ENCODE measurements at regions not wholly inside any gene's neighbourhood (a gene's known extent, or its start where the extent isn't known, plus 50 kb on each side); places are given as distances from the start of the nearest gene placed in this dataset.
"Not testable (repeated sequence)": the region's sequence is repeated elsewhere in the genome, so short reads cannot be mapped to it uniquely, and the experiment has no call there.

DNA sequence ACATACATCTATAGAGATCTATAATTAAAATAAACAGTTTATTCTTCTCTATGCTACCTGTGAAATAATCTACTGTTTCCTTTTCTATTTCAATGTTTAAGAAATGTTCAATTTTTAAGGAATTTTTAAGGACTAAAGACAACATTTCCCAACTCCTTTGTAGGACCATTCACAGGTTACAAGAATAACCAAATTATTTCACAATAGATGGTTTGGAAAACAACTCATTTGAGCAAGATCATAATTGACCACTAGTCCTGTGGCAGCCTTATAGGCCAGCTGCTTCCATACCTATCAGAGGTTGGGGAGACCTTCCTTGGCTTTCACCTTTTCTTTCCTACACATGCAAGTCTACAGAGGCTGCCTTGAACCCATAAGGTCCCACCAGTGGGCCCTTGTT is 193.7 kb downstream of the TTC39B start:
- DNase-seq, result no peak

DNA sequence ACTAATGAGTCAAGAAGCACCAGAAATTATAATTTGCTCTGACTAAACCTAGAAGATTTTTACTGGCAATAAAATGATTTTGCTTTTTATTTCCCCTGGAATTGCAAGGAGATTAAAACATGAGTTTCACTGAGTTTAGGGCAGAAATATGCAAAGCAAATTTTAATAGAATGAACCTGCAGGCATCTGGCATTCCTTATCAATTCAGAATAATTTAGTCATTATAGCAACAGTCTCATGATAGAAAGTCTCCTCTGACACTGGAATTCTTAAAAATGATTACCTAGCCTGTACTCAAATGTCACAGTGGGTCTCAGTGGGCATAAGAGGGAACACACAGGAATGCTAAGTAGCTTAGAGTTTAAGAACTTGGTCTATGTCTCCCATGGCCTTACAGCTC is 195.9 kb downstream of the TTC39B start:
- DNase-seq, result no peak

- DNase-seq, result no peak
Measured at GRCh38 chr9:15104826-15105420, 194.7 kb upstream of the FREM1 start.

GRCh38 chr9:15103290-15103689 is 193.1 kb upstream of the FREM1 start:
- DNase-seq, result no peak

DNA sequence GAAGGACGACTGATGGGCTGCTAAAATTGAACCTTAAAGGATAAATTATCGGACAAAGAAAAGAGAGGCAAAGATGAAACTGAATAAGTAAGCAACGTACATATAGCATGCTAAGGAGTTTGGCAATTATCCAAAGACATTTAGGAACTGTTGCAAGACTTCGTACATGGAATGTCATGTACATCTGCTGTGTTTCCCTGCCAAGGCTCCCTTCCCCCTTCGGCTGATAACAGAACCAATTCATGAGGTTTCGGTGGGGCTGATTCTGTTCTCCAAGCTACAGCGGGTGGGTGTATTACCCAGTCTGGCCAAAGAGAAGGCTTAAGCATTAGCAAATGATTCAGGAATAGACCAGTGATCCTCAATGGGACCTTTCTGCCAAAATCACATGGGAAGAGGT is 190.9 kb upstream of the FREM1 start:
- no peak for DNase-seq

DNA sequence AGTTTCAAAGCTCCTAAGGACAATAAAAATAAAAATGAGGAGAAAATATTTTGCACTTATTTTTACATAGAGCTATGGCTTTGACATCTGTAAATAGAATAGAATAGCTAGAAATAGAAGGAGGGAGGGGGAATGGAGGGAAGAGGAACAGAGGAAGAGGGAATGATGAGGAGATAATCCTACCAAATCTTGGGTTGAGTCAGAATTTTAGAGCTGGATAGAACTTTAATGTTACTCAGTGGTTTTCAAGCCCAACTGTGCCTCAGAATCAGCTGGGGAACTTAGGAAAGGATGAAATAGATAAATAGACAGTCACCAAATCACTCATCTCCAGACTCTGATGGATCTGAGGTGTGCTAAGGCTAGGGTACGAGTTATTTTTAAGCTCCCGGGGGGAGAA is 190.3 kb upstream of the FREM1 start:
- no peak for DNase-seq

- no peak for DNase-seq
Measured at GRCh38 chr9:15096972-15097371, 186.7 kb upstream of the FREM1 start.

DNA sequence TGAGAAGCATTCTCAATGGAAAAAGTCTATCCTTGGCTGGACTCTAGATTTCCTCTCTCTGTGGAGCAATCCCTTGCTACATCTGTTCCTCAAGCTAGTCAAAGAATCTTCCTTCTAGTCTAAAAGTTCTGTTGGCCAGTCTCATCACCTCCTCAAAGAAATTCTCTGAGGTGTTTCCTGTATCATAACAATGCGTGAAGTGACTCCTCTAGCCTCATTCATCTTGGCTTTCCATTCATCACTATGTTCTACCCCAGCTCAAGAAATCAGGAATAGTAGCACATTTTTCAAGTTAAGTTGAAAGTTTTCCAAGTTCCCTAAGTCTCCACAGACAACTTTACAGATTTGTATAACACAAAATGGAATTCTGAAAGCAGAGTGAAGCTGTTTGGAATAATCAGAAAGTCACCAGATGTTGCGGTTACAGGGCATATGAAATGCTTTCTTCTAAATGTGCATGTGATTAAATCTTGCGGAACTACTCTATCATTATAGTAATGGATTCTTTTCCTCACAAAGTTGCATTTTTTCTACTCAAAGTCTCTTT is 176.6 kb upstream of the FREM1 start:
- DNase-seq, result no peak

DNA sequence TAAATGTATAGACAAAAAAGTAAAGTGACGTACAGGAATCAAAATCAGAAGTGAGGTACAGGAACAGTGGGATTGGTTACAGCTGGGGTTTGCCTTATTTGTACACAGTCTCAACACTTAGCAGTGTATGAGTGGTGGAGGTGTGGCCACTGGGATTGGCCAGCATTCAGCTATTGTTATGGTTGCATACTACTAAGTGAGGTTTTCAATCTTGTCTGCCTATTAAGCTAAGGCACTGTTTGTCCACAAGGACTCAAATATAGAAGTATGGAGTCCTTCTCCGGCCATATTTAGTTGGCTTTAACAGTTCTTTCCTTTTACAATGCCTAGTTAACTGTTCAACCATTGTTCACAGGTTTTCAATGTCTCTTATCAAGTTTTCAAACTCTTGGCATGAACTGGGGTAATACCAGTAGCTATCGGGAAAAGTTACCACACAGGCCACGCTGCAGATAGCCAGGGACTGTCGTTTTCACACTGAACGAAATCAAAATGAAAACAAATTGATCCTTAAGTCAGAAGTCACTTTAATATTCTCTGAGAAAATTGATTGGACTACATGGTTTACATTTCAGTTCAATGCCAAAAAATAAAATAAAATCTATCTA is 176.0 kb upstream of the FREM1 start:
- no peak for DNase-seq

DNA sequence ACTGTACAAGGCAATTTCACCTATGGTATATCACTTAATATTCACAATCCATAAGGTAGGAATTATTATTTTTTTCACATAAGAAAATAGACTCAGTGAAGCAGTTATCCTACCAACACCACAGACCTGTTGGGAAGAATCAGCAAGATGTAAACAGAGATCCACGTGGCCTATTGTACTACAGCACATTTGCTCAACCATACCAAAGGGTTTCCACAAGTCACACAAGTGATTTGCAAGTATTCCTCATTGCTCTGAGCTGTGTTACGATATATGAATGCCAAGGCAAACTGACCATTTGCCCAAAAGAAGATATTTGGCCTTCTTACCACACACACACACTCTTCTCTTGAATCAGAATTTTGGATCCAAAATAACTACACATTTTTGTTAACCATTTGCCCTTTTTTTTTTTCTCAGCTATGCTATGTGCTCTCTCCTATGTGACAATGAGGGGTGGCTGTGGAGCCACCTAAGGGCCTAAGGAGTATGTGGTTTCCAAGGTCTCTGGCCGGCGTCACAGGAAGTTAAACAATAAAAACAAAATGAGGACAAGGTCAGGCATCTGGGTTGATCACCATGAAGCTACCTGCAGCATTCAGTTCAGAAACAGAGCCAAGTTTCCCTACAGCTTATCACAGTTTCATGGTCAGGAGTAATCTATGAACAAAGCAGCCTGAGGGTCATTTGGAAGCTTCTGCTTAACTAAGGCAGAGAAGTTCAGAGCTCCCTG is 171.0 kb upstream of the FREM1 start:
- no peak for DNase-seq

- no peak for DNase-seq
Measured at GRCh38 chr9:15080401-15080800, 170.2 kb upstream of the FREM1 start.

DNA sequence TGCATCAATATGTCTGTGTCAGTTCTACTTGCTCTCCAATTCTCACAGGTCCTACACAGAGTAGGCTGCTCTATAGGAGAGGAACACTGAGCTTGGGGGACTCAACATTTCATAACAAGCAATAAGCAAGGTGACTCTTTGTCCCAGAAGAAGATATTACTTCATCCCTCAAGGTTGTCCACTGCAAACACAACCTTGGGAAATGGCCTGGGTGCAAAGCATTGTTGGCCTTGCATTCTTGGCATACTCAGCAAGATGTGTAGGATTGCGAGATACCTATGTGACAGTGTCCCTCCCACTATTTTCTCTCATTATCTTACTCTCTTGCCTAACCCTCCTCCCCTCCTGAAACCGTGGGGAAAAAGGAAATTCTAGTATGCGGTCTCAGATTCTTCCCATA is 169.8 kb upstream of the FREM1 start:
- no peak for DNase-seq

GRCh38 chr9:15077946-15078729 is 167.9 kb upstream of the FREM1 start:
- no peak for DNase-seq

GRCh38 chr9:15073620-15074019 is 163.4 kb upstream of the FREM1 start:
- no peak for DNase-seq

DNA sequence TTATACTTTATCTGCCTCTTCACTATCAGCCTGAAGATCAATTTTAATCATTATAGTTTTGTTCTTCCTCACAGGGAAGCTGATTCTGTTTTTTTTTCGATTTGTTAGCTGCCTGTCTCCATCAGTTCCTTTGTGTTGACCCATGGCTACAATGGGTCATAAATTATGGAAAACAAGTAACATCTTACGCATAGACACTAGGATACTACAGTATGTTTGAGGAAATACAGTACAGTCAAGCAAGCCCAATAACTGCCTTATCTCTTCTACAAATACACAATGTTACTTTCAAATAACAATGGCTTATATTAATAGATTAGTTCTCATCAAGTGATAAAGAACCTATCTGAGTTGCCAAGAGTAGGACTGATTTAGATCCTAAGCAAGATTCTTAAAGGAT is 160.5 kb upstream of the FREM1 start:
- DNase-seq, result no peak

- no peak for DNase-seq
Measured at GRCh38 chr9:15069106-15069505, 158.9 kb upstream of the FREM1 start.

DNA sequence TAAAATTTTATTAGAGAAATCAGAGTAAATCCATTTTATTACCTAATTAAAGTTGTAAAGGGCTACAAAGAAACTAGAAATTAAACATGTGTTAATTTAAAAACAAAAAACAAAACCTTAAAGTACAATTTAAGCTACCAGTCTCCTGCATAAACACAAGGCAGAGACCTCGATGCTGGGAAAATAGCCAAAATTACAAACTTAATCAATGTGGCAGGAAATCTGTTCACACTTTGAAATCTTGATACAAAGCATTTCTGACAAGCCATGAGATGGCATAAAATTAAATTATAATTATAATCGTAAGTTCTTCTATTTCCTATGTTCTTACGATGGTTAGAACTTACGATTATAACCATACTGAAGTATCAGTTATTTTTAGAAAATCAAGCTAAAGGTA is 158.0 kb upstream of the FREM1 start:
- DNase-seq, result no peak

DNA sequence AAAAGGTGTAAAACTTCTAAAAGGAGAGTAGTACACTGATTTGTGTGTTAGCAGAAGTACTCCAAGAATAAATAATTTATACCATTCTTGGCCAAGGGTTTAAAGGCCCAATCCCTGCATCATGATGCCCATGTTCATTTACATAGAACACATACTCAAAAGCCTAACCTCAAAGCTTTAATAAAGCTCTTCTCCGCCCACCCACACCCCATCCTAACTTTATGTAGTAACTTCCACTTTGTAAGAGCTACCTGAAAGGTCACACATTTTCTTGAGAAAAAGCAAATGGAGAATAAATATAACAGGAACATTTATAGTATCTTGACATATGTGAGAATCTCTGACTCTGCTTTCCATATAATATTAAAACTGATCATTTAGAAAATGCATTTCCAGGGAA is 148.8 kb upstream of the FREM1 start:
- DNase-seq, result no peak

- DNase-seq, result no peak
Measured at GRCh38 chr9:15058236-15058635, 148.0 kb upstream of the FREM1 start.

DNA sequence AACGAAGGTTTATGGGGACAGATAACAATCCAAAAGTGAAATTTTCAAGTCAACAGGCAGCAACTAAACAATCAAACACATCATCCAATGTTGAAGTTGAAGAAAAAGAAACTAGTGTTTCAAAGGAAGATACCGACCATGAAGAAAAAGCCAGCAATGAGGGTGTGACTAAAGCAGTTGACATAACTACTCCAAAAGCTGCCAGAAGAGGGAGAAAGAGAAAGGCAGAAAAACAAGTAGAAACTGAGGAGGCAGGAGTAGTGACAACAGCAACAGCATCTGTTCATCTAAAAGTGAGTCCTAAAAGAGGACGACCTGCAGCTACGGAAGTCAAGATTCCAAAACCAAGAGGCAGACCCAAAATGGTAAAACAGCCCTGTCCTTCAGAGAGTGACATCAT is 145.1 kb upstream of the FREM1 start:
- not testable (repeated sequence) for DNase-seq

DNA sequence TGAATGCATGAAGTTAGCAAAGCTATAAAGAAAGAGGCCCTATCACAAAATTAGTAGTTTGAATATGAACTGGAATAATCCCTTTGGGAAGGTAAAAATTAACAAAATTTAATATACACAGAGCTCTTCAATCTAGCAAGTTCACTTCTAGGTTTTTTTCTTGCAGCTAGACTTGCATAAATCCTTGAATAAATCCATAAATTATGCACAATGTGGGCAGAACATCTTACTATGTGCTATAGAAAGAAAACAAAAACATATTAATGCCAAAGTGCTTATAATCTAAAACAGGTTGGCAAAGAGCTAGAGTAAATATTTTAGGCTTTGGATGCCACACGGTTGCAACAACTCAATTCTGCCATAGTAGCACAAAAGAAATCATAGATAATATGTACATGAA is 138.5 kb upstream of the FREM1 start:
- no peak for DNase-seq

GRCh38 chr9:15047028-15047551 is 136.9 kb upstream of the FREM1 start:
- no peak for DNase-seq

- DNase-seq, result no peak
Measured at GRCh38 chr9:15033316-15033715, 123.1 kb upstream of the FREM1 start.

Measured in T1000 (cell line).